ENCODE measurements at regions not wholly inside any gene's neighbourhood (a gene's known extent, or its start where the extent isn't known, plus 50 kb on each side); places are given as distances from the start of the nearest gene placed in this dataset.

- Histone ChIP-seq H3K9ac (replicated peaks; ENCODE audit: extremely low read depth, insufficient read depth, low read length) (no peak overlapping the region), H3K27me3 (ENCODE audit: control insufficient read depth in 2 of 2, insufficient read depth in 2 of 2, low read length in 2 of 2) (no peaks in the 10 kb centered on the region), H3K9me3 (replicated peaks; ENCODE audit: control insufficient read depth, insufficient read depth, low read length) (peaks cover 6% of the 10 kb centered on the region), H3K79me2 (ENCODE audit: control insufficient read depth, insufficient read depth, low read length) (no peaks in the 10 kb centered on the region), H3K4me2 (ENCODE audit: insufficient read depth, low read length) (no peak overlapping the region), H3K36me3 (ENCODE audit: control insufficient read depth in 2 of 2, extremely low read depth in 1 of 2, insufficient read depth in 2 of 2, low read length in 2 of 2) (no peaks in the 10 kb centered on the region), H2AFZ (ENCODE audit: low read depth, low read length) (no peak overlapping the region), H3K9me1 (replicated peaks; ENCODE audit: control insufficient read depth, extremely low read depth, insufficient read depth, low read length) (no peaks in the 10 kb centered on the region), H3K27ac (ENCODE audit: insufficient read depth, low read depth, low read length) (no peak overlapping the region), H3K4me1 (ENCODE audit: control insufficient read depth, extremely low read depth, insufficient read depth, low read length) (no peaks in the 10 kb centered on the region), H3K4me3 (replicated peaks in 1 of 3; ENCODE audit: insufficient read depth in 1 of 3, low read depth in 1 of 3, low read length in 3 of 3) (no peak overlapping the region), H4K20me1 (replicated peaks; ENCODE audit: control insufficient read depth, extremely low read depth, insufficient read depth, low read length) (no peaks in the 10 kb centered on the region)
- ChIA-PET POLR2A (no interaction called here), CTCF (no interaction called here)
- TF ChIP-seq FOS (IDR thresholded peaks at IDR 0.05; ENCODE audit: borderline replicate concordance, insufficient read depth, low read length) (no peak), EZH2 (IDR thresholded peaks at IDR 0.05; ENCODE audit: borderline replicate concordance, low read depth, low read length, severe bottlenecking) (no peak), JUN (IDR thresholded peaks at IDR 0.05; ENCODE audit: borderline replicate concordance, insufficient read depth, insufficient read length, low read depth) (no peak)
- DNase-seq (ENCODE audit: low read depth, low spot score) (no peak), FAIRE-seq (no peak)
- BruUV-seq (replicated peaks) = no TSS peak
- dilution Hi-C loops (cut with MboI; ENCODE audit: extremely low pct_ligation_motif_present, low sequenced_read_pairs) = no loop called here
- intact Hi-C loops (cut with micrococcal nuclease) = no loop called here
Measured at GRCh38 chr1:4565801-4566449, 88.5 kb upstream of the AJAP1 start.

GRCh38 chr1:4571263-4571662 lies 83.1 kb upstream of the AJAP1 start:
- POLR2A ChIA-PET = no interaction called here
- intact Hi-C loops (cut with micrococcal nuclease) (no loop called here), dilution Hi-C loops (cut with MboI; ENCODE audit: extremely low pct_ligation_motif_present, low sequenced_read_pairs) (no loop called here)
- Histone ChIP-seq H3K9me3 (replicated peaks; ENCODE audit: control insufficient read depth, insufficient read depth, low read length) (peaks cover 3% of the 10 kb centered on the region), H2AFZ (ENCODE audit: low read depth, low read length) (no peak overlapping the region), H3K4me3 (replicated peaks in 1 of 3; ENCODE audit: insufficient read depth in 1 of 3, low read depth in 1 of 3, low read length in 3 of 3) (no peak overlapping the region), H3K27me3 (ENCODE audit: control insufficient read depth in 2 of 2, insufficient read depth in 2 of 2, low read length in 2 of 2) (no peaks in the 10 kb centered on the region), H3K4me2 (ENCODE audit: insufficient read depth, low read length) (no peak overlapping the region), H4K20me1 (replicated peaks; ENCODE audit: control insufficient read depth, extremely low read depth, insufficient read depth, low read length) (no peaks in the 10 kb centered on the region), H3K36me3 (ENCODE audit: control insufficient read depth in 2 of 2, extremely low read depth in 1 of 2, insufficient read depth in 2 of 2, low read length in 2 of 2) (no peaks in the 10 kb centered on the region), H3K9me1 (replicated peaks; ENCODE audit: control insufficient read depth, extremely low read depth, insufficient read depth, low read length) (no peaks in the 10 kb centered on the region), H3K27ac (ENCODE audit: insufficient read depth, low read depth, low read length) (no peak overlapping the region), H3K9ac (replicated peaks; ENCODE audit: extremely low read depth, insufficient read depth, low read length) (no peak overlapping the region), H3K4me1 (ENCODE audit: control insufficient read depth, extremely low read depth, insufficient read depth, low read length) (no peaks in the 10 kb centered on the region), H3K79me2 (ENCODE audit: control insufficient read depth, insufficient read depth, low read length) (no peaks in the 10 kb centered on the region)
- CTCF ChIA-PET = no interaction called here
- BruUV-seq (replicated peaks) = no TSS peak
- FAIRE-seq (no peak), DNase-seq (ENCODE audit: low read depth, low spot score) (no peak)
- TF ChIP-seq MYC (IDR thresholded peaks at IDR 0.05; ENCODE audit: low read depth, low read length) (no peak), CTCF (IDR thresholded peaks at IDR 0.05; ENCODE audit: extremely low read depth in 1 of 2, insufficient read depth in 1 of 2, low read depth in 1 of 2, low read length in 2 of 2) (no peak), EZH2 (IDR thresholded peaks at IDR 0.05; ENCODE audit: borderline replicate concordance, low read depth, low read length, severe bottlenecking) (no peak), GATA2 (IDR thresholded peaks at IDR 0.05; ENCODE audit: insufficient read depth, insufficient read length, low read depth, low read length) (no peak), POLR2AphosphoS5 (IDR thresholded peaks at IDR 0.05; ENCODE audit: insufficient read depth, low read depth, low read length) (no peak), FOS (IDR thresholded peaks at IDR 0.05; ENCODE audit: borderline replicate concordance, insufficient read depth, low read length) (no peak), MAX (IDR thresholded peaks at IDR 0.05; ENCODE audit: insufficient read depth, insufficient read length) (no peak), JUN (IDR thresholded peaks at IDR 0.05; ENCODE audit: borderline replicate concordance, insufficient read depth, insufficient read length, low read depth) (no peak), POLR2A (IDR thresholded peaks at IDR 0.05; ENCODE audit: low read depth, low read length) (no peak)
